Activated CD4-positive, alpha-beta T cell treated with anti-CD3 and anti-CD28 coated beads, Interleukin-2, amount 50 U/mL, for 48 hours (primary cell): ENCODE measurements at regions not wholly inside any gene's neighbourhood (a gene's known extent, or its start where the extent isn't known, plus 50 kb on each side); places are given as distances from the start of the nearest gene placed in this dataset.

Experiments used
- DNase-seq, 2 experiments: peaks; one replicate each; pipeline ENCODE4 v3.0.0-alpha.2; 2020

GRCh38 chr6:14655201-14656061 is 537.9 kb downstream of the CD83 start:
- DNase-seq = no peak

- DNase-seq = no peak
These were observed 538.5 kb downstream of the CD83 start for GRCh38 chr6:14656078-14656521.

- no peak for DNase-seq
These were observed 539.1 kb downstream of the CD83 start for GRCh38 chr6:14656649-14657048.

- no peak for DNase-seq
These were observed 540.5 kb downstream of the CD83 start for GRCh38 chr6:14658030-14658429.

- DNase-seq = no peak
These were observed 541.5 kb downstream of the CD83 start for GRCh38 chr6:14658886-14659561.

- DNase-seq = no peak
These were observed 542.3 kb downstream of the CD83 start for GRCh38 chr6:14659841-14660240.

GRCh38 chr6:14660806-14661579 is 543.4 kb downstream of the CD83 start:
- peak; percentile 28 to 49 for DNase-seq

- no peak for DNase-seq
These were observed 544.1 kb downstream of the CD83 start for GRCh38 chr6:14661691-14662090.

GRCh38 chr6:14664112-14664601 is 546.6 kb downstream of the CD83 start:
- peak in 1 of 2 experiments; percentile 16 for DNase-seq

- DNase-seq = no peak
These were observed 547.2 kb downstream of the CD83 start for GRCh38 chr6:14664621-14665315.

GRCh38 chr6:14665827-14666724 is 548.5 kb downstream of the CD83 start:
- DNase-seq = peak; percentile 65 to 73

- no peak for DNase-seq
These were observed 553.2 kb downstream of the CD83 start for GRCh38 chr6:14670806-14671205.

- DNase-seq = no peak
These were observed 553.7 kb downstream of the CD83 start for GRCh38 chr6:14671261-14671681.

- DNase-seq = no peak
These were observed 554.4 kb downstream of the CD83 start for GRCh38 chr6:14671937-14672336.

- no peak for DNase-seq
These were observed 555.6 kb downstream of the CD83 start for GRCh38 chr6:14673201-14673600.

GRCh38 chr6:14674458-14674857 is 556.9 kb downstream of the CD83 start:
- DNase-seq = no peak

- peak; percentile 20 to 33 for DNase-seq
These were observed 557.5 kb downstream of the CD83 start for GRCh38 chr6:14674867-14675648.

GRCh38 chr6:14676064-14676463 is 558.5 kb downstream of the CD83 start:
- DNase-seq = no peak

GRCh38 chr6:14676977-14677781 is 559.6 kb downstream of the CD83 start:
- no peak for DNase-seq
